Skin of body (tissue), 1 donor: ENCODE measurements at regions not wholly inside any gene's neighbourhood (a gene's known extent, or its start where the extent isn't known, plus 50 kb on each side); places are given as distances from the start of the nearest gene placed in this dataset.
A peak's percentile ranks its signal among the peaks of the same experiment; 100 is the strongest.

Experiments
- DNase-seq: peaks from one replicate; lab custom pipeline; 2025; lab: John Stamatoyannopoulos, UW

GRCh38 chr16:80191928-80192327, 348.9 kb upstream of the DYNLRB2 start:
- no peak for DNase-seq

GRCh38 chr16:80189476-80190175, 351.2 kb upstream of the DYNLRB2 start:
- no peak for DNase-seq

GRCh38 chr16:80176114-80176513, 364.7 kb upstream of the DYNLRB2 start:
- DNase-seq, result no peak

GRCh38 chr16:80175011-80175410, 365.8 kb upstream of the DYNLRB2 start:
- DNase-seq, result no peak

- DNase-seq, result no peak
These were observed 366.4 kb upstream of the DYNLRB2 start for GRCh38 chr16:80174416-80174815.

- no peak for DNase-seq
These were observed 369.0 kb upstream of the DYNLRB2 start for GRCh38 chr16:80171746-80172145.

GRCh38 chr16:80171199-80171598, 369.6 kb upstream of the DYNLRB2 start:
- no peak for DNase-seq

GRCh38 chr16:80167657-80168390, 373.0 kb upstream of the DYNLRB2 start:
- no peak for DNase-seq

- DNase-seq, result no peak
These were observed 374.7 kb upstream of the DYNLRB2 start for GRCh38 chr16:80166082-80166481.

GRCh38 chr16:80164966-80165550, 375.7 kb upstream of the DYNLRB2 start:
- DNase-seq, result no peak

- no peak for DNase-seq
These were observed 377.5 kb upstream of the DYNLRB2 start for GRCh38 chr16:80163339-80163738.

- peak; percentile 25 for DNase-seq
These were observed 378.7 kb upstream of the DYNLRB2 start for GRCh38 chr16:80161799-80162739.

GRCh38 chr16:80158766-80159165, 382.0 kb upstream of the DYNLRB2 start:
- no peak for DNase-seq

- peak; percentile 30 for DNase-seq
These were observed 389.1 kb upstream of the DYNLRB2 start for GRCh38 chr16:80151722-80152111.

- DNase-seq, result peak; percentile 48
These were observed 389.6 kb upstream of the DYNLRB2 start for GRCh38 chr16:80150978-80151721.

GRCh38 chr16:80148826-80149225, 392.0 kb upstream of the DYNLRB2 start:
- DNase-seq, result no peak

- peak; percentile 92 for DNase-seq
These were observed 393.7 kb upstream of the DYNLRB2 start for GRCh38 chr16:80147026-80147655.

- no peak for DNase-seq
These were observed 396.6 kb upstream of the DYNLRB2 start for GRCh38 chr16:80144191-80144590.

- DNase-seq, result no peak
These were observed 397.9 kb upstream of the DYNLRB2 start for GRCh38 chr16:80142940-80143339.

GRCh38 chr16:80142281-80142680, 398.5 kb upstream of the DYNLRB2 start:
- DNase-seq, result peak; percentile 44
